ENCODE measurements at regions not wholly inside any gene's neighbourhood (a gene's known extent, or its start where the extent isn't known, plus 50 kb on each side); places are given as distances from the start of the nearest gene placed in this dataset.

DNA sequence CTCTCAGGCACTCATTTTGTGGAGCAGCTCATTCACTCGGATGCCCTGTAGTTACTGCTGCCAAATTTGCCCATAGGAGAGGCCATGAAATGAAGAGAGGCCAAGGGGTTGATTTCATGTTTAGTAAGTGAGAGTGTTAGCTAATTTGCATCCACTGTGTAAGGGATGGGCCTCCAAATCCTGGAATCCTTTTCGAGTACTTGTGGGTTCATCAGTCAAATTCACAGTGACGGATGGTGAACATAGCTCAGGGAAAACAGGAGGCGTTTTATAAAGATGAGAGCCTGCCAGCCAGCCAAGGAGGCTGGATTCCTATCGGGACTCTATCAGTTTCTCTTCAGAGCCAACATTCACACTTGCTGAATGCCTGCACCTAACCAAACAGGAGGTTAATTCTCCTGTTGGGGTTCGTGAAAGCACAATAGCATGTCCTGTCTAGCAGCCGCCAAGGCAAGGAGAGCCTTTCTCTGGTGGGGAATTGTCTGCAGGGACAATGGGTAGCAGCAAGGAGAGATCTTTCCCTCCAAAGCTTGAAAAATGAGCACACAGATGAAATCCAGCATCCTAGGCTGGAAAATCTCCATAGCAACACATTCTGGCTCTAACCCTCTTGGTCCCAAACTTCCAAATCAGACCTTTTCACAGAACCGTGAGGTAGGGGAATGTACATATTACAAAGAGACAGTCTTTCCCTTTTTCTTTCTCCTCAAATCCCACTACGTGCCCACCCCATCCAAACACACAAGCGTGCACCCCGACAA is 231.4 kb upstream of the ECI2 start:
- TF ChIP-seq POLR2AphosphoS5 (IDR thresholded peaks at IDR 0.05; ENCODE audit: low read depth, low read length) (no peak), TAF1 (IDR thresholded peaks at IDR 0.05; ENCODE audit: borderline replicate concordance, insufficient read depth, low read length) (no peak)

Data from PFSK-1 (cell line).